Kidney epithelial cell (primary cell): ENCODE measurements at regions not wholly inside any gene's neighbourhood (a gene's known extent, or its start where the extent isn't known, plus 50 kb on each side); places are given as distances from the start of the nearest gene placed in this dataset.

Experiments used
- DNase-seq: peaks from one replicate; pipeline ENCODE4 v3.0.0-alpha.2; 2010; ENCODE audit warnings: low read depth
- H3K27me3 ChIP-seq: 2 replicates; pipeline ENCODE4 v1.6.0; 2011; ENCODE audit warnings: low read length; ENCODE audit not compliant: control insufficient read depth, insufficient read depth
- H3K36me3 ChIP-seq: 2 replicates; pipeline ENCODE4 v1.5.1; 2011; ENCODE audit warnings: low read length; ENCODE audit not compliant: control insufficient read depth, insufficient read depth
- H3K4me3 ChIP-seq: 2 replicates; pipeline ENCODE4 v1.5.1; 2011; ENCODE audit warnings: low read depth, mild to moderate bottlenecking, control low read depth, low read length
- CTCF ChIP-seq: IDR thresholded peaks from 2 replicates; pipeline ENCODE4 v1.5.1; 2011; ENCODE audit warnings: mild to moderate bottlenecking, moderate library complexity, low read length, control low read depth, inconsistent platforms; ENCODE audit not compliant: insufficient read depth, poor library complexity, severe bottlenecking

GRCh38 chr1:229114850-229115365, 156.0 kb upstream of the RAB4A start:
- Histone ChIP-seq H3K27me3 (no peaks in the 10 kb centered on the region), H3K36me3 (no peaks in the 10 kb centered on the region), H3K4me3 (no peak overlapping the region)
- no peak for TF ChIP-seq CTCF
- no peak for DNase-seq

GRCh38 chr1:229116114-229116513, 154.8 kb upstream of the RAB4A start:
- no peaks in the 10 kb centered on the region for H3K27me3 ChIP-seq
- no peak overlapping the region for H3K4me3 ChIP-seq
- DNase-seq = no peak
- no peak for TF ChIP-seq CTCF
- no peaks in the 10 kb centered on the region for H3K36me3 ChIP-seq

- H3K36me3 ChIP-seq = no peaks in the 10 kb centered on the region
- no peak overlapping the region for H3K4me3 ChIP-seq
- TF ChIP-seq CTCF = no peak
- H3K27me3 ChIP-seq = peaks cover 3% of the 10 kb centered on the region
- DNase-seq = no peak
These were observed 153.1 kb upstream of the RAB4A start for GRCh38 chr1:229117664-229118300.

- H3K36me3 ChIP-seq = no peaks in the 10 kb centered on the region
- no peak for DNase-seq
- peaks cover 10% of the 10 kb centered on the region for H3K27me3 ChIP-seq
- no peak overlapping the region for H3K4me3 ChIP-seq
- TF ChIP-seq CTCF = no peak
These were observed 152.3 kb upstream of the RAB4A start for GRCh38 chr1:229118477-229119061.

- DNase-seq = no peak
- Histone ChIP-seq H3K4me3 (no peak overlapping the region), H3K27me3 (peaks cover 14% of the 10 kb centered on the region), H3K36me3 (no peaks in the 10 kb centered on the region)
- TF ChIP-seq CTCF = no peak
These were observed 151.8 kb upstream of the RAB4A start for GRCh38 chr1:229119161-229119560.

- Histone ChIP-seq H3K36me3 (no peaks in the 10 kb centered on the region), H3K4me3 (no peak overlapping the region), H3K27me3 (peaks cover 14% of the 10 kb centered on the region)
- DNase-seq = no peak
- no peak for TF ChIP-seq CTCF
These were observed 151.0 kb upstream of the RAB4A start for GRCh38 chr1:229119876-229120275.
